HG02943 (cell line): ENCODE measurements at regions not wholly inside any gene's neighbourhood (a gene's known extent, or its start where the extent isn't known, plus 50 kb on each side); places are given as distances from the start of the nearest gene placed in this dataset.

Experiments used
- ATAC-seq: cut with Tn5 transposase; IDR thresholded peaks from one replicate; pipeline ENCODE4 v1.9.1; 2021; ENCODE audit warnings: mild to moderate bottlenecking, low read depth, moderate library complexity; ENCODE audit not compliant: unreplicated experiment

DNA sequence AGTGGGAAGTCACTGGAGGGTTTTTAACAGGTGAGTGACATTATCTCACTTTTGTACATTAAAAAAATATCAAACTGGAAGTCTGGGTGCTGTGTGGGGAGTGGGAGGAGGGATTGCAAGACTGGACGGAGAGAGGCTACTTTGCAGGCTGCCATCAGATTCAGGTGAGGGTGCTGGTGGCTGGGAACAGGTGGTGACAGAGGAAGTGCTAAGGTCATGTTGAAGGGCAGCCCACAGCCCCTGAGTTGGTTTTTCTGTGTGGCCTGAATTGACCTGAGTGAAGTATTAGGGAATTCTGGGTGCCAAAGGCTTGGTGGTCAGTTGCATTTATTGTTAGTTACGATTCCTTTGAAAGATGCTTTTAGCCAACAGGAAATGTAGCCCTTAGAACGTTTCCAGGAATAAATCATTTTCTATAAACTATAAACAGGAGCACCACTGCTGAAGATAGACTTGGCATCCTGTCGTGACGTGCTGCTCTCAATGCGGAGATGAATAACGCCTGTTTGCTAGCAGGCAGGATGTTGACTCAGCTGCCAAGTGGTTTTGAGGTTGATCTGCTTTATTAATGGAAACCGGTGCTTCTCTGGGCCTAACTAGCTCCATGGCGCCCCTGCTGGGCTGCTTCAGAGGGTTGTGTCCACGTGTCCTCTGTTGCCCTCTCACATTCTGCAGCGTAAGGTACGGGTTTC lies 707.5 kb upstream of the TMEM132C start:
- ATAC-seq: peak; percentile 68

DNA sequence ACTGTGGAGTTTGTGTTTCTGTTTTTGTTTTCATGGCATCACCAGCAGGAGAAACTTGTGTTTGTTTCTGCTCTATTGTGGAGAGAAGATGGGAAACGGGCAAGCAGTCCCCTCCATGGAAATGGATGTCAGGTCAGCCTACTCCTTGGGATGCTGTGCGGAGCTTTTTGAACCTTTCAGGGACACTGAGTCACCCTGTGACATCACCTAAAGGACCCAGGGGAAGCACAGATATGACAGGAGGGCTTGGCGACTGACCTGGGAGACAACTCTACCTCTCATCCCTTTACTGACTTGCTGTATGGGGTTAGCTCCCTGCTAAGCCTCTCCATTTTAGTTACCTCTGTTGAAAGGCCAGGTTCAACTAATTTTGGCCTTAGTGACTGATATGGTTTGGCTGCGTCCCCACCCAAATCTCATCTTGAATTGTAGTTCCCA lies 706.9 kb upstream of the TMEM132C start:
- no peak for ATAC-seq

DNA sequence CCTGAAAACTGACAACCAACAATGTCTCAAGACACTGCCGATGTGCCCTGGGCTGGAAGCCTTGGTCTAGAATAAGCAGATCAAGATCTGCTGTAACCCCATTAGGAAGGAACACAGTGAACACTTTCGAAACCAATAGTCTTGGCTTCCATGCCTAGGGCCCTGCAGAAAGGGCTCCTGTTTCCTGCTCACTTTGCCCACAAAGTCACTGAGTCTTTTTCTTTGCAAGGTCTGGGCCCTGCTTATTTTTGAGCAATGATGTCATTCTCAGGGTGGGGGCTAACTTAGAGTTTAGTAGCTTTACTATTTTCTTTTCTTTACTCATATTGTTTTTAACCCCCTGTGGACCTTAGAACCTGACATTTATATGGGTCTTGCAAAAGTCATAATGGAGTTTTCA lies 704.2 kb upstream of the TMEM132C start:
- ATAC-seq: no peak

DNA sequence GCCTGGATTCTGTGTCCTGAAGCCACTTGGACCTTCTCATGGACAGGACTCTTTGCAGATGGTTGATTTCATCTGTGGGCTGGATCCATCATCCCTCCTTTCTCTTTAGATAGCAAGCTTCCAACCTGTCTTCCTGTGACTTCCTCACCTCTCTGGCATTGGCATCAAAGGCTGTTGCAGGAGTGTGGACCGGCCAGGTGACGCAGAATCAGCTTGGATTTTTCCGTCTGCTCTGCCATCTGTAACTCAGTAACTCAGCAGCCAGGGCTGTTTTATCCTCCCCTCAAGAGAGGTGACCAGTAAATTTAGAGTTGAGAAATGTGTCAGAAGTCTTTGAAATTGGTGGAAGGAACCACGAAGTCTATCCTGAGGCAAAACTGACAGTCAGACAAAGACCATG lies 701.7 kb upstream of the TMEM132C start:
- ATAC-seq: no peak

DNA sequence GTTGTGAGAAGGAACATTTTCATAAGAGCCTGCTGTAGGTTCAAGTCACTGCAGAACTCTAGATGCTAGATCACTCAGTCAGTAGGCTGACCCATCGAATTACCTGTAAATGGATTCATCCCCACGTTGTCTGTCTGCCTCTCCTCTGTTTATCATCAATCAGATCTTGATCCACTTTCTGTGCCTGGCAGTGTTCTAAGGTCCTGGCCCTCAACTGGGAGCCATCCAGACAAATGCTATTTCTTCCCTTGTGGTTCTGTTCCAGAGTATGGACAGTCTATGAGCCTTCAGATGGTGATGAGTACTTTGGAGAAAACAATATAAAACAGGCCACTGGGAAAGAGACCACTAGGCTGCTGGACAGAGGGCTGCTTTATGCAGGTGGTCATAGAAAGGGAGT lies 699.4 kb upstream of the TMEM132C start:
- ATAC-seq: no peak

DNA sequence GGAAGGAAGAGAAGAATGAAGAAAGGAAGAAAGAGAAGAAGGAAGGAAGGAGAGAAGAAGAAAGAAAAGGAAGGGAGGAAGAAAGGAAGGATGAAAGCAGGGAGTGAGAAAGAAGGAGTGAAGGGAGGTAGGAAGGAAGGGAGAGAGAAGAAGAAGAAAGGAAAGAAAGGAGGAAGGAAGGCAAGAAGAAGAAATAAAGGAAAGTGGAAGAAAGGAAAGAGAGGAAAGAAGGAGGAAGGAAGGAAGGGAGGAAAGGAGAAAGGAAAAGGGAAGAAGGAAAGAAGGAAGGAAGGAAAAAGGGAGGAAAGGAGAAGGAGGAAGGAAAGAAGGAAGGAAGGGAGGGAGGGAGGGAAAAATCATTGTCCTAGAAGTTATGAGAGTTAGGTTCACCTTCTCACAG lies 696.6 kb upstream of the TMEM132C start:
- no peak for ATAC-seq

DNA sequence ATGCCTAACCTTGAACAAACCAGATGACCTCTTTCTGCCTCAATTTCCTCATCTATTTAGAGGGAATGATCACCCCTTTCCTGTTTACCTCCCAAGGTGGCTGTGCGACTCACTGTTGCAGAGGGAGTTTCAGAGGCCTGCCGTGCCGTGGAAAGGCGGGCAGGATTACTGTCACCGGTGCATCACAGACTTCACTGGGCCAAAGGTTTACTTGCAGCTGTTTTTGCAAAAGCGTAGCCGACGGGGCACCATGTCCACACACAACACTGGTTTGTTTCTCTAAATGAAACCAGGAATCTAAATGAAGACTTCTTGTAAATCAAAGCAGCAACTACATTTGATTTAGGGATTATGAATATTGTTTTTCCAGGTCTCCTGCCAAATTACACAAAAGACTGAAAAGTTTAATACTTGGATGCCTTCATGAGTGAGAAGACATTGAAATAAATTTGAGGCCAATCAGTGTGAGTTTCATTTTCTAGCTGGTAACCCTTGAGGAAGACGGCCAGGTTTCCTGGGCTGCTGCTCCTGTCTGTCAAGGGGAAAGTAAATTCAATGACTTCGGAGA lies 696.1 kb upstream of the TMEM132C start:
- ATAC-seq: no peak

DNA sequence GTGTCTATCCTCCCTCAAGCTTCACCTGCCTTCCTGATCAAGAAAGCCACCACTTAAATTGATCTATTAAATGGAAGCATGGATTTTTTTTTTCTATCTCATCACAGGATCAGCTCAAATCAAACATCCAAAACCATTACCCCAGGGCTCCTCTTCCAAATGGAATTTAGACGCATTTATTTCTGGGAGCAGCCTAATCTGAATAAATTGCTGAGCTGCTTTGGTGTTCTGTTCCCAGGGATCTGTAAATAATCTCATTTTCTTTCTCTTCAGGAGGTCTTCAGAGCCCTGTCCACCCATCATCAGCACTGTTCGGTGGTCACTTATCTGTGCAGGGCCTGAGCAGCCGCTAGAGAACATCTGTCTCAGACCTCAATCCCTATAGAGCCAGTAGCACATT lies 695.4 kb upstream of the TMEM132C start:
- ATAC-seq: no peak

DNA sequence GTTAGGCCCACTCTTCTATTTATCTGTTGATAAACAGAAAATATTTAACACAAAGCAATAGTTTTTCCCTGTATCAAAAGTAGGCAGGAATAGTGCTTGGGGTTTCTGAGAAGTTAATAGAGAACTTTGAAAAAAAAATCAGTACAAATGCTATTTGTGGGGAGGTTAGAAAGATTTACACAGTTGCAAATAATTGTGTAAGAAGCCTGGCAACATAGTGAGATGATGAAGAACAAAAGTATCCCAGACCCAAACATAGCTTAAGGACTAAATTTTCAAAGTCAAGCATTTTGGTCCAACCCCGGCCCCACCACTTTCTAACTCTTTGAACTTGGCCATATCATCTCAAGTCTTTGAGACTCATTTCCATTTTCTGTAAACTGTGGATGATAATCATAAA lies 687.5 kb upstream of the TMEM132C start:
- no peak for ATAC-seq

DNA sequence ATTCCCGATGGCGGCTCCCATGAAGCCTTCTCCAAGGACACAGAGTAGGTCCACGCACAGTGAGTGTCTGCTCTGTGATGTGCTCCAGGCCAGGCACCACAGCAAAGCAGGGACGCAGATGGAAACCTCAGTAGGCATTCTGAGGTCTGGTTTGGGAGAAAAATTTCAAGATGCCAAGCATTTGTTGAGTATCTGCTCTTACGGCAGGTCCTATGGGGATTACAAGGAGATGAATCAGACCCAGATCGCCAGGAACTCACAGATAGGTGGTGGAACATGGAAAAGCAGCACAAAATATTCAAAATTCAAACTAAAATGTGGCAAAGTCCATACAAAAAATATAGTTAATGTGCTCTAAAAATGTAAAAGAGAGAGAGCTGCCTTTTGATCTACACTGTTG lies 684.9 kb upstream of the TMEM132C start:
- no peak for ATAC-seq

DNA sequence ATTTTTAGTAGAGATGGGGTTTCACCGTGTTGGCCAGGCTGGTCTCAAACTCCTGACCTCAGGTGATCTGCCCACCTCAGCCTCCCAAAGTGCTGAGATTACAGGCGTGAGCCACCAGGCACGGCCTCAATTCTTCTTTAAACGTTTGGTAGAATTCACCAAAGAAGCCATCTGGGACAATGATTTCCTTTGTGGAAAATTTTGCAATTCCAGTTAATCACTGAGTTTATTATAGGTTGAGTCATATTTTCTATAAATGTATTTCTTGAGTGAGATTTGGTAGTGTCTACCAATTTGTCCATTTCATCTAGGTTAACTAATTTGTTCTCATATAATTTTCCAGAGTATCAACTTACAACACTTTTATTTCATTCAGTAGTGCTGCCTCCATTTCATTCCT lies 683.9 kb upstream of the TMEM132C start:
- no peak for ATAC-seq

DNA sequence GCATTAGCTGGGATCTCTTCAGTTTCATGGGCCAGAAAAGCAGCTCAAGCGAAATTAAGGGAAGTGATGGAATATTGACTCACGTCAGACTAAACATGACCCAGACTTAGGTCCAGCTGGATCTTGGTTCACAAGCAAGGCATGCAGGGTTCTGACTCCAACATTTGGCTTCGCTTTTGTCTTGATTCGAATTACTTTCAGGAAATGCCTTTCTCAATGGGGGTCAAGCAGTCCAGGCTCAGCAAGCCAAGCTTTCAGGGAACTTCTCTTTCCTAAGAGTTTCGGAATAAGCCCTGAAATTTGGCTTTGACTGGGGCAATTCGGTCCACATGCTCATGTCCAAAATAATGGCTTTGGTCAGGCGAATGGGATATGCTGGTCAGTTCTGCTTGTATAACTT lies 678.7 kb upstream of the TMEM132C start:
- no peak for ATAC-seq

DNA sequence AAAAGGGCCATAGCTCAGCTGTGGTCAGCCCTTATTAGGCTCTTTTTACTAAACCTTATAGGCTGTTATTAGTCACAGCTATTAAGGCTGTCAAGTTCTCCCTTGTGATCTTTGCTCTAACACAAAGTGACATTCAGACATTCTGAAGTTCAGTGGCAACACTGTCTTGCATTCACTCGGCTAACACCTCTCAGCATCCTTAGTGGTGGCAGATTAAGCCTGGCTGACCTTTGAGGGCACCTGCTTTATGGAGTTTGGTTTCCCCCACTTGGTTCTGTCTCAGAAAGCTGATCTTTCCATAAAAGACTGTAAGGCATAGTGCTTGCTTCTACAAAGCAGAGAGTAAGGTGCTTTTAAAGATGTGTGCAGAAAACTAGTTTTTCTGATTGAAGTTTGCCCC lies 677.4 kb upstream of the TMEM132C start:
- no peak for ATAC-seq

DNA sequence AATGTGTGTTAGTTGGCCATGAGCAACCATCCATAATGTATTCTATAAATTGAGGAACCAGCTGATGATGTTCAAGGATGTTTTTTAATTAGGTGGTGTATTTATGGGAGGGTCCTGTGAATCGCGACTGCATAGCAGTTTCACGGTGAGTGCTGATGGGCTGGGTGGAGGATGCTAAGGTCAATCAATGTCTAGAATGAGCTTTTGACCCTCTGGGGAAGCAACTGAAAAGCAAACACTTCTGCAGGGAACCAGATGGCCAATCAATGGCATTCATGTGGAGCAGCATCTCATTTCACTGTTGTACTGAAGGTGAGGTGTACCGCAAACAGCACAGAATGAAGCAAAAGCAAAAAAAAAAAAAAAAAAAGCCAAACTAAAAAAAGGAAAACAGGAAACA lies 676.1 kb upstream of the TMEM132C start:
- ATAC-seq: no peak

DNA sequence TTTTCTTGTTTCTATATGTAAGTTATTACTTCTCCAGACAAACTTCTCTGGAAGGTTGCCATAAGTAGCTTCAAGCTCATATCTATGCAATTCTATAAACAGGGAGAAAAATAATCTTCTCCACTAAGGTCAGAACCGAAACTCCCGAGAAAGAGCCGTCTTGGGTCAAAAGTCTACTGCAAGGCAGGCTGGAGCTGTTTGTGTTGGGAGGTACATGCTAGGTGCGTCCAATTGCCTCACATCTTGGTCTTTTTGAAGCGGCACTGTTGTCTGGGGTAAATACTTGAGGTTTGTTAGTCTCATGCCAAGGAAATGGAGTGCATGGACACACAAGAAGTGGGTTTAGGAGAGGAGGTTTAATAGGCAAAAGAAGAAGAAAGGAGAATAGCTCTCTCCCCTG lies 674.7 kb upstream of the TMEM132C start:
- no peak for ATAC-seq

DNA sequence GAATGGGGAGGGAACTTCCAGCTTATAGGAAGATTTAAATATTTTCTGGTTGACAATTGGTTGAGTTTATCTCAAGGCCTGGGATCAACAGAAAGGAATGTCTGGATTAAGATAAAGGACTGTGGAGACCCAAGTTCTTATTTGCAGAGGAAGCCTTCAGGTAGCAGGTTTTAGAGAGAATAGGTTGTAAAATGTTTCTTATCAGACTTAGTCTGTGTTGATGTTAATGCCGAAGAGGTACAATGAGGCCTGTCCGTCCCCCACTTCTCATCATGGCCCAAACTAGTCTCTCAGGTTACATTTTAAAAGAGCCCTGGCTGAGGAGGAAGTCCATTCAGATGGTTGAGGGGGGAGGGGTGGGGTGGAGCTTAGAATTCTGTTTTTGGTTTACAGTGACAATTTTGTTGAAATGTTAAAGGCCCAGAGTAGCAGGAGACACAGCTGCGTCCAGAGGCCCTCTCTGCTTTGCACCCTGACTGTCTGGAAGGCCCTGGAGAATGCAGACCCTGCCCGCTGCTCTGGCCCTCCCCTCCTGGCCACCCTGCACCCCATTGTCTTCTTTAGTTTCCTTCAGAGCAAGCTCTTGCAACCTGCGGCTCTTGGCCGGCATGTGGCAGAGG lies 672.5 kb upstream of the TMEM132C start:
- no peak for ATAC-seq

DNA sequence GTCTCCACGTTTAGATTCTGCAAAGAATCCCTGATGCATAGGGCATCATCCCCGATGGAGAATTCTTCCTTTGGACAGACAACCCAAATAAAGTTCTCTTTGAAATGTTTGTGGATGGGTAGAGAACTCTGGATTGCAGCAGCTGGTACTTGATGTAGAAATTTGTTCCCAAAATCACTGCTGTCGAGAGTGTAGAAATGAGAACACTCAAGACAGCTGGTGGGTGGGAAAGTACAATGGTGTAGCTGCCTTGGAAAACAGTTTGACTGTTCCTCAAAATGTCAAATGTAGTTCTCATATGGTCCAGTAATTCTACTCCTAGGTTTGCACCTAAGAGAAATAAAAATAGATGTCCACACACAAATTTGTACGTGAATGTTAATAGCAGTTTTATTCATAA lies 671.5 kb upstream of the TMEM132C start:
- ATAC-seq: no peak

DNA sequence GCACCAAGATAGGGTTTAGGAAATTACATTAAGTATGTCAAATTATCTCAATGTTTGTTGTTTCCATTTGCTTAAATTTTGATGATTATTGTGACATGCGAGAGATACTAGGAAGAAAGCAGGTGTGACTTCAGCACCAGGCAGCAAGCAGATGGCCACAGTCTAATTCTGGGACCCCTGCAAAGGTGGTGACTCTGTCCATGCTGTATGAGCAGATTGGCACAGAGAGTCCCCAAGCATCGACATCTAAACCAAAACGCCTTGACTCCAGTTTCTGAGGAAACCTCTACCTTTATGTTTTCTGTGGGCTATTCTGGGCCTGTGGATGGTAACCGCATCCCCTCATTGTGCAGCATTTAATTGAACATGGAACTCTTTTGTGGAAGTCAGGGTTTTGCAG lies 670.1 kb upstream of the TMEM132C start:
- ATAC-seq: no peak

DNA sequence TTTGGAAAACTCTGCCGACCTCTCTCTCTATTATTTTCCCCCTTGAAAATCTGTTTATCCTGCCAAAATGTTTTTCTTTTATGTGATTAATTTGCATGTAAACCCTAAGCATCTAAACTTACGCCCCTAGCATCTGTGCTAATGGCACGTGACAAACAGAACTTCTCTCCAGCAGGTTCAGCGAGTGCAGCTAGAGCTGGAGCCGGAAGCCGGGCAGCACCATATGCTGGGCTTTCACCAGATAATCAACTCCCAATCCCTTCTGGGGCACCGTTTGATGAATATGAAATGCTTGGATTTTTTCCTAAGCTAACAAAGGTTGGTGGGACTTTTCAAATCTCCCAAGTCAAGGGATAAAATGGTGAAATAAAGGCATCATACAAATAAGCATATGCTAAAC lies 667.5 kb upstream of the TMEM132C start:
- ATAC-seq: no peak

DNA sequence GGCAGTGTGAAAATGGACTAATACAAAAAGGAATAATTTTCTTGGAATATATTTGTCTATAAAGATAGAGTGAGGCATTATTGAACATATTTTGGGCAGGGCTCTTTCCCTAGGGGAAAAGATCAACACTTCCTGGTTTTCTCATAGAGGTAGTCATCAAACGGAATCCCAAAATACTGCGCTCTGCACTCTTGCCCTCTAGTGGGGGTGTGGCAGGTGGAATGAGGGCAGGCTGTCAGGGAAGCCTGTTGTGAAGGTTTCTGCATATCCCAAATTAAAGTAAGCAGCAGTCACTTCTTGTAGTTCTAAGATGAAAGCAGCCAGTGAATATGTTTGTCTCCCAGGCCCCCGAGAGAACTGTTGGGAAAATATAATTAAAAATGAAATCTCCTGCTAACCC lies 666.8 kb upstream of the TMEM132C start:
- ATAC-seq: no peak

DNA sequence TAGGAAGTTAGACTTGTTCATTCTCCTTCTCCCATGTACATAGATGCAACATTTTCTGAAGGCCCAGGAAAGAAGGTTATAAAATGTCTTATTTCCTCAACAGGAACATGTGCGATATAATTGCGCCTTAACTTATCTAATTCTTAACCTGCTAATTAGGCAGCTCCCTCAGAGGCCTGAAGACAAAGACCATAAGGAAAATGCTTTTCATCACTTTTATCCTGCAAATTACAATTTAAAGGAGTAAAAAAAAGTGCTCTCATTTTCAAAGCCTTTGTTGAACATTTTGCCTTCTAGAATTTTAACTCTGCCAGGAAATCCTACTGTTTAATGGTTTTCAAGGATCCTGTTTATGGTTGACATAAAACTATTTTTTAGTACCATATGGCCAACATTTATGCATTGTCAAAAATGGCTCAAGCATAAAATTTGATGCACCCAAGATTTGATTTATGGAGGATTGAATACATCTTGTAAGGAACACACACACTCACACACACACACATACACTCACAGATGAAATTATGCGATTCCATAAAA lies 660.4 kb upstream of the TMEM132C start:
- no peak for ATAC-seq

DNA sequence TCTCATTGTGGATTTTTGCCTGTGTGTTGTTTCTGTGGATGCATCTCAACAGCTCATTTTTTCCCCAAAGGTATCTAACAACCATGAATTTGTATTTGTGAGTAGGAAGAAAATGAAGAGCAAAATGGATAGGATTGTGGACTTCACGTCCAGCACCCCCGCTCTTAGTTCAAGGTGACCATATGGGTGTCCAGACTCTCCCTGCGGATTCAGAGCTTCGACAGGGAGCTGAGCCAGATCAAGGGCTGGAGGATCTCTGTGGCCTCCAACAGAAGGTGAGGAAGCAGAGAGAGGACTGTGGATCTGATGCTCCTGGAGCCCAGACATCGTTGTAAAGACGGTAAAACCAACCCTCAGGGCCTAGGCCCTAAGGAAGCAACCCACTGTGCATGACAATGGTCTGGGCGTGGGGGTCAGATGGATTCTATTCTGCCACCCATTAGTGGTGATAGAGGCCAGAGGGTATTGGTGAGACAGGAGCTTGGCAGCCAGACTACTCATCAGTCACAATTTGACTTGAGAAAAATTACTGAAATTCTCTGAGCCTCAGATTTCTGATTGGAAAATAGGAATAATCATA lies 659.7 kb upstream of the TMEM132C start:
- ATAC-seq: no peak
